Occipital lobe (tissue), 1 donor: ENCODE measurements at regions not wholly inside any gene's neighbourhood (a gene's known extent, or its start where the extent isn't known, plus 50 kb on each side); places are given as distances from the start of the nearest gene placed in this dataset.
"Not testable (repeated sequence)": the region's sequence is repeated elsewhere in the genome, so short reads cannot be mapped to it uniquely, and the experiment has no call there.

Source experiments
- DNase-seq: peaks from one replicate; lab custom pipeline; 2025; lab: John Stamatoyannopoulos, UW

DNA sequence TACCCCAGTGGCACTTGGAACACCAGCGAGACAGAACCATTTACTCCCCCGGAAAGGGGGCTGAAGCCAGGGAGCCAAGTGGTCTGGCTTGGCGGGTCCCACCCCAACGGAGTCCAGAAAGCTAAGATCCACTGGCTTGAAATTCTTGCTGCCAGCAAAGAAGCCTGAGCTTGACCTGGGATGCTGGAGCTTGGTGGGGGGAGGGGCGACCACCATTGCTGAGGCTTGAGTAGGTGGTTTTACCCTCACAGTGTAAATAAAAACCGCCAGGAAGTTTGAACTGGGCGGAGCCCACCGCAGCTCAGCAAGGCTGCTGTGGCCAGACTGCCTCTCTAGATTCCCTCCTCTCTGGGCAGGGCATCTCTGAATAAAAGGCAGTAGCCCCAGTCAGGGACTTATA is 62.8 kb downstream of the RPS24 start:
- not testable (repeated sequence) for DNase-seq

DNA sequence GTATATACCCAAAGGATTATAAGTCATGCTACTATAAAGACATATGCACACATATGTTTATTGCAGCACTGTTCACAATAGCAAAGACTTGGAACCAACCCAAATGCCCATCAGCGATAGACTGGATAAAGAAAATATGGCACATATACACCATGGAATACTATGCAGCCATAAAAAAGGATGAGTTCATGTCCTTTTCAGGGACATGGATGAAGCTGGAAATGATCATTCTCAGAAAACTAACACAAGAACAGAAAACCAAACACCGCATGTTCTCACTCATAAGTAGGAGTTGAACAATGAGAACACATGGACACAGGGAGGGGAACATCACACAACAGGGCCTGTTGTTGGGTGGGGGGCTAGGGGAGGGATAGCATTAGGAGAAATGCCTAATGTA is 68.9 kb downstream of the RPS24 start:
- not testable (repeated sequence) for DNase-seq

DNA sequence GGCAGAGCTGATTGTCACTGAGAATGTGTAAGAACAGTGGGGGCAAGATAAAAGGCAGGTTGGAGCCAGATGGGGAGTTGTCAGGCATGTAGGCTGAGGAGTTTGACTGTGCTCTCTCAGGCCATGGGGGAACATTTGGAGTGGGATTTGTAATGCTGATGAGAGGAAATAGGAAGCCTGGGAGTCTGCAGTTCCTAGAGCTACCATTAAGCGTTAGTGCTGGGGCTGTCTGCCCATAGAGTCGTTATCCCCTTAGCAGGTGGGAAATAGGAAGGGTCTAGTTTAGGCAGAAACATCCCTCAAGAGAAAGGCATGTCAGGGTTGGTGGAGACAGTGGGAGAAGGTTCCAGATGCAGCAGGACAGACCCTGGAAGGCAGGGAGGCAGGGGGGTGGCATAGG is 75.5 kb downstream of the RPS24 start:
- no peak for DNase-seq

DNA sequence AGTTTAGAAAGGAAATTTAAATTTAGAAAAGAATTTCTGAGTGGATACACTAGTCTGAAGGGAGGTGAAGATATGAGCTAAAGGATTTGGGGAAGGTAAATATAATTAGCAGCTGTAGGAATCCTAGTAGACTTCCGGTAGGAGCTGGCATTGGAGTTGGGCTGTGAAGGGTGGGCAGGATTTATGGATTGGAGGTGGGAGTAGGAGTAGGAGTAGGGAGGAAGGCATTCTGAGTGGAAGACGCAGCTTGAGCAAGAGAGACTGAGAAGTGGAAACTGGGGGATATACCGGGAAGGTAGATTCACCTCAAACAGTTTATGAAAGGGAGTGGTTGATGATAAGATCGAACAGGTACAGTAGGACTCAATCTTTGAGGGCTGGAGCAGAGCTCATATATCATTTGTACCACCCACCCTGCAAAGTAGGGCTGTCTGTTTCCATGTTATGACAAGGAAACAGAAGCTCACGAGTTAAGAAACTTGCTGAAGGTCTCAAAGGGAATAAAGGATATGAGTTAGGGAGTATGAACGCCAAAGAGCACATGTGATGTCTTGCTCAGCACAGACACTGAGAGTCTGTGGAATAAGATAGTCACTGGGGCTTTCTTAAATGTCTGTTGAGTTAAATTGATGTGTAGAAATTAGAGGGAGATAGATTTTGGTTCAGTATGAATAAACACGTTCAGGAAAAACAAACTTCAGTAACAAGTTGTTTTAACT is 81.6 kb downstream of the RPS24 start:
- DNase-seq: no peak

DNA sequence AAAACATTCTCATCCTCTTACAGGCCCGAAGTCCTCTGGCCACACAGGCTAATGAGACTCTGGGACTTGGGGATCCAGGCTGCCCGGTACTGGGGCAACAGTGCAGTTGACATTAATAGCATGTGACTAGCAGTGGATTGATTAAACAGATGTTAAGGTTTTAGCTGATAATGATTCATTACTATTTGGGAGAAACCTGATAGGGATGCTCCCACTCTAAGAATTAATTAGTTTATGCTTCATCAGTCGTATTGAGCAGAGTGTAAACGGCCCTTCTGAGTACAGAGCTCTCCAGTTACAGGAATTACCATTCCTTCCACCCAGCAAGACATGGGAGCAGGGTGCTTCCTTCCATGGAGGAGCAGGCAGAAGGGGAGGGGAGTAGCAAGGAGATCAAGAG is 82.7 kb downstream of the RPS24 start:
- no peak for DNase-seq

DNA sequence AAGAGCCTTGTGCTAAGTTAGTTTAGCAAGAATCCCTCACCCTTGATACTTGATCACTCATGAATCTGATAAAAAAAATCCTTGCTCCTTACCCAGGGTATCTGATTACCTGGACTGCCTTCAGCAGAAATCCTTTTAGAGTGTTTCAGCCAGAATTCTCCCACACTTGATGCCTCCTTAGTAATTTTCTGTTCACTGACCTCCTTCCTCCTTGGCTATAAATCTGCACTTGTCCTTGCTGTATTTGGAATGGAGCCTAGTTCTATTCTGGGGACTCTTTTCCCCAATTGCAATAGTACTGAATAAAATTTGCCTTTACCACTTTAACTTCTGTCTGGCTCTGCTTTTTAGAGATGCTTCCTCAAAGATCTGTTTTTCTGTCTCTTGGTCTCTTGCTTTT is 84.9 kb downstream of the RPS24 start:
- DNase-seq: no peak

DNA sequence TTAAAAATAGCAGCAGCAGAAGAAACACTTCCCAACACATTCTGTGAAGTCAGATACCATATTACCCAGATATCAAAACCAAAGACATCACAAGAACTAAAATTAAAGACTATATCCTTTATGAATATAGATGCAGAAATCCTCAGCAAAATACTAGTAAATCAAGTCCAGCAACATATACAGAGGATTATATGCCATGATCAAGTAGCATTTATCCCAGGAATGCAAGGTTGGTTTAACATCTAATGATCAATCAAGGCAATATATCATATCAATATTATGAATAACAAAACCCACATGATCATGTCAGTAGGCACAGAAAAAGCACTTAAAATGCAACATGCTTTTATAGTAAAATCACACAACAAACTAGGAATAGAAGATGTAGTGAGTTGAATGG is 88.1 kb downstream of the RPS24 start:
- no peak for DNase-seq

DNA sequence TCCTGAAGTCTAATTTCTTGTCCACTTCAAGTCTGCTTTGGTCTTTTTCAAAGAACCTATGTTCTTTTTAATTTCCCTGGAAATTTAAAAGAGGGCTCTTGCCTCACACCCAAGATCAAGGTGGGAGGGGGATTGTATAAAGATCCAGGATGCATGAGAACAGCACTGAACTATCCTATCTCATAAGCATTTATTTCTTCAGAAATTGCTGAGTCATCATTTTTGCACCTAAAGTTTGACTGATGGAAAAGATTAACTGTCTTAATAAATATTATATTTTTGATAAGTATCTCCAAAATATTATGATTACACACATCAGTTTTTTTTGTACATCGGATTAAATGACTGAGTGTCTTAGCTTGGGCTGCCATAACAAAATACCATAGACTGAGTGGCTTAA is 90.5 kb downstream of the RPS24 start:
- no peak for DNase-seq

DNA sequence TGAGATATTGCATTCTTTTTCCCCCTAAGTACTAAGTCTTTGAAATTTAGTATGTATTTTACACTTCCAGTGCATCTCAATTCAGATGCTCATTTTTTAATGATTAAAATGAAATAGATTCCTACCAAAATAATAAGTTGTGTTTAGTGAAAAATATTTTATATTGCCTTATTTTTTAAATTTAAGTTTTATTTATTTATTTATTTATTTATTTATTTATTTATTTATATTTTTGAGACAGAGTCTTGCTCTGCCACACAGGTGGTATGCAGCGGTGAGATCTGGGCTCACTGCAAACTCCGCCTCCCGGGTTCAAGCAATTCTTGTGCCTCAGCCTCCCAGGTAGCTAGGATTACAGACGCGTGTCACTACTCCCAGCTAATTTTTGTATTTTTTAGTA is 95.5 kb downstream of the RPS24 start:
- no peak for DNase-seq

DNA sequence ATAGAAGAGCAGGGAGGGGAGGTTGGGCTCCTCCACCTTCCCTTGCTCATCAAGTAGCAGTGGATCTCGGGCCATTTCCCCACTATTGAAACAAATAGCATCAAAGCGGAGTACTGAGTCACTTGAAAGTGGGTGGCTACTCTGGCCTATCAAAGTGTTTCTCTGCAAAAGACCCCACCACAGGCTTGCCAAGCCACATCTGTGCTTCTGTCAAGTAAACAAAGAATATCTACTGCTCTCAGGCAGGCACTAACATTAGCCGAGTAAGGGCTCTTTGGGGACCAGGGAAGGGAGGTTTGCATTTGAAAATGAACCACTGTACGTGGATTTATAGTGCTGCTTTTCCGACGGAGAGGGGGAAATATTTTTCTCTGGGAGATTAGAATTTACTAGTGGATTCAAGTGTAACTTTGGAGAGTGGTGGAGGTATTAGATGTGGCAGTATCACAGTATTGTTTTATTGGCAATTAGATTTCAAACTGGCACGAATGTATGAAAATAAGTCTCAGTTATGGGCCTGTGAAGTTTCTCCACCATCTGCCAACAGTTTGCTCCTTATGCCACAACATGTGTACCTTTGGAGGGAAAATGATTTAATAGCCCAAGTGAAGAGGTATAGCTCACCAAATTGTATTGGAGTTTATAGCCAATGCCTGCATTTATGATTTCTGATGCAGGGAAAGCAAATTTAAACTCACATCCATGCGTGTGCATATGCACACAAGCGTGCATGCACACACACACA is 97.5 kb downstream of the RPS24 start:
- no peak for DNase-seq

DNA sequence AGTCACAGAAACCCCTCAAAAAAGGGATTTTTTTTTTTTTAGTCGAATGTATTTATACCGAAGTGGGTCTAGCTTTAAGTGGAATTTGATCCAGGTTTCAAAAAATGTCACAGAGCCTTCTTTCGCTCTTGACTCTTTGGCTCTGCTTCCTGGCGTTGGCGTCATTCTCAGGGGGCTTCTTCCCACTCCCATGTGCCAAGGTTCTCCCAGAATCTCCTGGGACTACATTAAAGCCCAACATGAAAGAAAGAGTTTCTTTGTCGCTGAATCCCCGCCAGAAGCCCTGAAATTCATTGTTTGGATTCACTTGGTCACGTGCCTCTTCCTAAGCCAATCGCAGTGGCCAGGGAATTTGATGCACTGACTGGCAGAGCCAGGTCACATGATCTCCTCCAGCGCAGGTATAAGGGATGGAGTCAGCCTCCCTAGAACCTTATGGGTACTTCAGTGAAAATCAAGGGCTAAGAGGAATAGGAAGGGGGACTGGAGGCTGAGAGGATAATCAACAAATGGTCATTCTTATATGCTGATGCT is 101.2 kb downstream of the RPS24 start:
- no peak for DNase-seq

DNA sequence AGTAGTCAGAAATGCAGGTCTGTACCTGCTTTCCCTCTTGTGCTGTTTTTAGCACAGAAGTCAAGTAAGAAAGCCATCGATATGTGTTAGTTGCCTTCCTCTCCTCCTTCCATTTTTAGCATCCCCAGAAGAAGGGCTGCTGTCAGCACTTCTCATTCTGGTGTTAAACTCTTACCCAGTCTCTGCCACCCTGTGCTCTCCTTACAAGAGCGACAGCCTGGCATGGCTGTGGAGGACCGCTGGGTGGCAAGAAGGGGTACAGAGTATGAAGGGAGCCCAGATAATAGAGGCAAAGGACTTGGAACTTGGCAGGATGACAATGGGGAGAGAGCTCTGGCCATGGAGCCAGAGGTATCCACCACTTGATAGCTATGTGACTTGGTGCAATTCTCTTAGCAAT is 103.5 kb downstream of the RPS24 start:
- DNase-seq: no peak

DNA sequence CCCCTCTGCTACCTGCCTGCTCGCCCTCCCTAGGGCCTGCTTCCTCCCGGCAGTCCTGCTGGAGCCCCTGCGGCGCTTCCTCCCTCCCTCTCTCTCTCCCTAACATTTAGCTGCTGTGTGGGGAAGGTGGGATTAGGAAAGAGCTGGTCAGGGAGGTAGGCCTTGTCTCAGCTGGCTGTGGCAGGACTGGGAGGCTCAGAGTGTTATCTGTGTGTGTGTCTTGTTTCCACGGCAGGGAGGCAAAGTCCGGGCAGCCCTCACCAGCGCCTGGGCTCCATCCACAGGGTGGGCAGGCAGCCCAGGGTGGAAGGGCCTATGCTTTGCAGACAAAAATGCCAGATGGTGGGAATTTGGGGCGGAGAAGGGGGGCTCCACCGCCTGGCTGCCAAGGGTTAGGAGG is 105.7 kb downstream of the RPS24 start:
- DNase-seq: no peak

DNA sequence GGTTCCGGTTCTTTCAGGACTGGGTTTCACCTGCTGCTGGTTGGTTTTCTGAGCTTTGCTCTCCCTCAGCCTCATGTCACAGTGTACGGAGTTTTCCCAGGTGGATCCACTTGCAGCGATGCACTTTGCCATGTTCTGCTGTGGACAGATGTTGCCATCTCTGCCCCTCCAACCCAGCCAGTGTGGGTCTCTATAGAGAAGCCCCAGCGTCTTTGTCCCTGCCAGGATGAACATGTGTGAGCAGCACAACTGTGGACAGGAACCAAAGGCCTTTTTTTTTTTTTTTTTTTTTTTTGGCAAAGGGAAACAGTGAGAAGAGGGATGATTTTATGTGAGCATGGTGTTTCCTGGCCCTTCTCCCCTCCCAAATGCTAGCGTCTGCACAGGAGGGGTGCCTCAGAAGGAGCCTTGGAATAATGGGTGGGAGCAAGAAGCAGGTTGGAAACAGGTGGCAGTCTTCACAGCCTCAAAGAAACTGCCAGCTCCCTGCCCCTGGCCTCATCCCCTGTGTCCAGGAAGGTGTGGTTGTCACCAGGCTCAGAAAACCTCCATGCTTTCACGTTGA is 106.5 kb downstream of the RPS24 start:
- no peak for DNase-seq

DNA sequence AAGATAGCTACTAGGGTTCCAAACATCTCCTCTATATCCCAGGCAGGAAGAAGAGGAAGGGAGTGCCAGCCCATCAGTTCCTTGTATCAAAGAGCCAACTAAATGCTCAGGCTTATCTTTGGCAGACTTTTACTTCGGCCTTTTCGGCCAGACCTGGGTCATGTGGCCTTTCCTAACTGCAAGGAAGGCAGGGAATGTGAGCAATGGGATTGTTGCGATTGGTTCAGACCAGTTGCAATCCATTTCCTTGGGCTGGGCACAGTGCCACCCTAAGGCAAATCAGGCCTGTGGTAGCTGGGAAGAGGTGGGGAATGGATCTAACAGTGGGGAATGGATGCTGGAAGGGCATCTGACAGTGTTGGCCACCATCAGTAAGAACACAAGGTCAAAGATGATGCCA is 109.9 kb downstream of the RPS24 start:
- no peak for DNase-seq

DNA sequence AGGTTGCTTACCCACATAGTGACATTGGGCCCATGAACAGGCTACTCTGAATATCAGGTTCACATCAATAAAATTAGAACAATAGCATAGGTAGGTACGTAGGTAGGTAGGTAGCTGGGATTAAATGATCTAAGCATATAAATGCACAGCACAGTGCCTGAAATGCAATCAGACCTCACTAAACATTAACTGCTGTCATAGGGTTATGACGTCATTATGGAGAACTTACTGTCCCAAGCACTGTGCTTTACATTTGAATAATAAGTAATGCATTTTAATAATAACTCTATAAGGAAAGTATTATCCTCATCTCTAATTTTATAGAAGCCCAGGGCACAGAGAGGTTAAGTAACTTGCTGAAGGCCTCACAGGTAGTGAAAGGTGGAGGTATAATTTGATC is 112.5 kb downstream of the RPS24 start:
- DNase-seq: no peak

DNA sequence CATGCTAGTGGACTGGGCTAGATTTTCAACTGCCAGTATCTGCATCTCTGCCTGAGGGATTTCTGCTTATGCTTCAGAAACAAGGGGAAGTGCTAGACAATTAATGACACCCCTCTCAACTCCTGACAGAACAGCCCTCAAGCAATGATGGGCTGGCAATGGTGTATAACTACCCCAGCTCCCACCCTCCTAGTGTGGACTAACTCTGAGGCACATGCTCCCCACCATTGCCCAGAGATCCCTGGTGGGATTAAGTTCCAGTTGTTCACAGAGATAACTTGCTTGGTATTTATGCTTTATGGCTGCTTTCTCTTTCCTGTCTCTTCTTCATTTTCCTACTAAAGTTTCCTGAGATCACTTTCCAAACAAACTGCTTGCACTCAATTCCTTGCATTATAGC is 113.5 kb downstream of the RPS24 start:
- DNase-seq: no peak

DNA sequence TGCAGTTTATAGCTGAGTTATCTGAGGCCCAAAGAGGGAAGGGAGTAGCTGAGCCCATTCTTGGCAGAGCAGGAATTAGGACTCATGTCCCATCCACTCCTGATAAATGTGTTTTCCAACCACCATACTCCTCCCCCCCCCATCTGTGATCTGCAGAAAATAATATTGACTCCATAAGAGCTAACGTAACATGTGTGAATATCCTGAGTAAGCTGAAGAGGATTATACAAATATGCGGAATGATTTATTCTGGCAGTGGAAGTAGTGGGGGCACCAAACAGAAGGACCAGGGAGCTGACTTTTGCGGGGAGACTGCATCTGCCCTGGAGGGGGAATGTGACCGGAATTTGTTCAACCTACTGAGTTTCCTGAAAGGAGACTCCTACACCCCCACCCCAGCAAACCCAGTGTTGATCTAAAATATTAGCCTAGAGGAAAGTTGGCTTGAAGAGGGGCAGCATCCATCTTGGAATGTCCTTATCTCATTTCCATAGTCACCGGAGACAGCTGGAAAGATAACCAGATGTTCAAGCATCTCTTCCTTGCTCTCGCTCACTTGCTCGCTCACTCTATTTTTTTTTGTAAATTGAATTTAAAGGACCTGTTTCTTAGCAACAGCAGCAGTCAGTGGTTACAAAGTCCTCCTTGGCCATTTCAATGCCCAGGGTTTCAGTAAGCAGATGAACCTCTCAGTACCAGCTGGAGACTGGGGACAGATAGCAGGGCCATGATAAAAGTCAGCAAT is 114.7 kb downstream of the RPS24 start:
- DNase-seq: no peak

DNA sequence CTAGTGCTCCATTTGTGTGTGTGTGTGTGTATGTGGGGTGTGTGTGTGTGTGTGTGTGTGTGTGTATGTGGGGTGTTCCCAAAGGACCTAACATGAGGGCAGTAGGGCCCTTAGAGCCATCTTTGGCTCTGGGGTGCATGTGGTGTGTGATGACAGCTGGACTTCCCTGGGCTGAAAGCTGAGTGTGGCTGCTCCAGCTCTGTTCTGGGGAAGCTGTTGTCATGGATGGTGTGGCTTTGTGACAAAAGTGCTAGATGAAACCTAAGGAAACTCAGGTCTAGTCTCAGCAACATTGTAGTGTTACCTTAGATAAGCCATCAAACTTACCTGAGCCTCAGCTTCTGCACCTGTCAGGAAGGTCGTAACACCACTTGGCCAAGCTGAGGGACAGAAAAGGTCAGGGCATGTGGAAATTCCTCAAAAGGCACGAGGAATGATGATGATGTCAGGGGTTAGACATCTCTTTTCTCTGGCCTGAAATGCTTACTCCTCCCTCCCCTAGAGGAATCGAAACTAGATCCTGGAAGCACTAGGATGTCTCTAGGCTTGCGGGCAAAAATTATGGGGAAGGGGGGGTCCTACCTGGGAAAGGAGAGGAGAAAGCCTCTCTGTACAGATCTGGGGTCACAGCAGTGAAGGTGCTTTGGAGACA is 115.4 kb downstream of the RPS24 start:
- DNase-seq: no peak

DNA sequence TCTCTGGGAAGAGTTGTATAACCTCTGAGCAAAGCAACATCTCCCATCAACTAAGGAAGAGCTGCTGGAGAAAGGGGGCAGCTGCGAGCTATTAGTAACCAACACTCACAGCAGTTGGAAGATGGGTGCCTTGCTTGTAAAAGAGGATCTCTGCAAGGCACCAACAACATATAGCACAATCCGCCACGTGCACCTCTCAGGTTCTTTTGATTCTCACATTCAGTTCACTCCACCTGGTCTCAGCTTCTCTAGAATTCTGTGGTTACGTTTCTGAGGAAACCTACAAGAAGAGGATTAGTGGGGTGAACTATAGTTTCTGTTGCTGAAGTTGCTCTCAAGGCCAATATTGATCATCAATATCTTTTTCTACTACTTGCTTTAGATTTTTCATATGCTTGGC is 117.1 kb downstream of the RPS24 start:
- no peak for DNase-seq

DNA sequence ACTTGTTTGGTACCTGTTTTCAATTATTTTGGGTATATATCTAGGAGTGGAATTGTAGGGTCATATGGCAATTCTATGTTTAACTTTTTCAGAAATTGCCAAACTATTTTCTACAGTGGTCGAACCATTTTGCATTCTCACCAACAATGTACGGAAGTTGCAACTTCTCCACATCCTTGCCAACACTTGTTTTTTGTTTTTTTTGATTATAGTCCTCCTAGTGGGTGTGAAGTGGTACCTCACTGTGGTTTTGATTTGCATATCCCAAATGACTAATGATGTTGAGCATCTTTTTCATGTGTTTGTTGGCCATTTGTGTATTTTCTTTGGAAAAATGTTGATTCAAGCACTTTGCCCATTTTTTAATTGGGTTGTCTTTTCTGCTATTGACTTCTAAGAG is 122.1 kb downstream of the RPS24 start:
- no peak for DNase-seq

DNA sequence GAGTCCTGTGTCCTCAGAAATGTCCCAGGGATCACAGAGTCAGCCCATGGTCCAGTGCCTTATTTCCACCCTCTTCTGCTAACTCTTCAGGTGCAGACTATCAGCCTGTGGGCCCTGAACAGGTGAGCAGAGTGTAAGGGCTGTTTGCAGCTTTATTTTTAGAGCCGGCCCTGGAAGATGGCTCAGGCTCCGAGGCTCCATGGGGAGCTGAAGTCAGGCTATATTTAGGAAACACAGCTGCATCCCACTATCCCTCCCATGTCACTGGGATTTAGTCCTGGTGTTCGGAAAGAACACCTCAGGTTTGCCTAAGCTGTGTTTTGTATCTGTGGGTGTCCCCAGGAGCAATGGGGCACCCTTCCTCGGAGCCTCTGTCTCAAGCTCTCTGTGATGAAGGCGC is 126.9 kb downstream of the RPS24 start:
- no peak for DNase-seq
